ENCODE measurements at regions not wholly inside any gene's neighbourhood (a gene's known extent, or its start where the extent isn't known, plus 50 kb on each side); places are given as distances from the start of the nearest gene placed in this dataset.
"Not testable (repeated sequence)": the region's sequence is repeated elsewhere in the genome, so short reads cannot be mapped to it uniquely, and the experiment has no call there.

DNA sequence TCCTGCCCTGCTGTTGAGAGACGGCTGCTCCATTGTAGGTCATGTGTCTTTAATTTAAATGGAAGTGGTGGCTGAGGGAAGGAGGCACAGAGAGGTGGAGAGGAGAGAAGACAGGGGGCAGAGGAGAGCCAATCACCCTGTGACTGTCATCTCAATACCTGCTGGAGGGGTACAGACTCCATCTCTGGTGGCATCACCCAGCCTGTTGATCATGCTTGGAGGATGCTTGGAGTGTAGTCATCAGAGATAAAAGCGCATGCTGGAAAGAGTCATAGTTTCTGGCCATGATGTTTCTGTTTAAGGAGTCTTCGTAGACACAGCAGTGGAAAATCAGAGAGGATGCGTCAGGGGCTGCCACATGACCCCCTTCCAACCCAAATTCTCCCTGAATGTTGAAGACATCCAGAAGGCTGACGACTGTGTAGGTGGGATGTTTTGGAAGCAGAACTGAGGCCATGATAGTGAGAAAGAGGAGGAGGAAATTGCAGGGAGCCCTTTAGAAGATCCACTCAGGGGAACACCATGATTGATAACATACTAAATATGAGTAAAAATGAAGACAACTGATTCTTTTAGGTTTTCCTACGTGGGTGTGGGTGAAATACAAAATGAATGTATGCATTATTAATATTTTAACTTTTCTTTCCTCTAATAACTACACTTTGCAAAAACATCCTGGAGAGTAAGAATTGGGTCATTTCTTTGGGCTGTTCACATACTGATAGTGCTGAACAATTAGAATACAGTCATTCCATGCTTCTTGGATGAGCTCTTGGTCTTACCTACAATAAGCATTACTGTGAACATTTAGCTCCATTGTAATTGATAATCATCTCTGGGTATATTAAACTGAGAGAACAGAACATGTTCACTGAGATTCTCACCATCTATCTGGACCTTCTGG is 210.6 kb upstream of the ATP10A start:
- no peak for DNase-seq (ENCODE audit: low spot score)

DNA sequence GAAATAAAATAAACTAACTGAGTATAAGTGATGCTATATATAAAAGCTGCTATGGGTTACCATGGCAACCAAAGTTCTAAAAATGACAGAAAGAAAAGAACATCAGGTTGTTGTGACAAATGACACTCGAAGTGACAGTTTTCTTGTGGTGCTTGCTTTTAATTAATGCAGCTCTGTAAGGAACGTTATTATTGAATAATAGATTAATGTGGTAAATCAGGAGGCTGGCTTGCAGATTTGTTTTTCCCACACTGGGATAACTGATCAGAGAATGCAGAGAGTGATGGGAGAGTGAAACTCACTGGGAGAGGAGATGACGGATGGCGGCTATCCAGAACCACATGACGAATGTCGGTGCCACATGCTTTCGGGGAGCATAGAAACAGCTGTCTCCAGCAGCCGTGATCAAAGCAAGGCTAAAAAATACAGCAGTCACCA is 207.0 kb upstream of the ATP10A start:
- no peak for DNase-seq (ENCODE audit: low spot score)

DNA sequence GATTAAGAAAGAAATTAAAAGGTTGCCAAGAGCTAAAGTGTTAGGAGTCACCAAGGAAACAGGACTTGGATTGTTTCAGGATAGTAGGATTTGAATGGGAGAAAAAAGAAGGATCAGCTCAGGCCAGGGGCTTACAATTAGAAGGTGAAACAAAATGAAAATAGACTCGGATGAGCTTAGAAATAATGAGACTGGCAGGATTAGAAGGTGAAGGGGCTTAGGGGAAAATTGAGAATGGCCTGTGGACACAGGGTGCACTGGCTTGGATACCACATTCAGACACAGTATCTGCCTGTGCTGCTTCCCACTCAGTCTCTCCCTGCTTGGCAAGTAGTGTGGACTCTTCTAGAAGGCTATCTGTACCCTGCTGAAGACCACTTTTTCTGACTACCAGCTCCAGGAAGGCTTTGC is 206.1 kb upstream of the ATP10A start:
- DNase-seq (ENCODE audit: low spot score), result no peak

DNA sequence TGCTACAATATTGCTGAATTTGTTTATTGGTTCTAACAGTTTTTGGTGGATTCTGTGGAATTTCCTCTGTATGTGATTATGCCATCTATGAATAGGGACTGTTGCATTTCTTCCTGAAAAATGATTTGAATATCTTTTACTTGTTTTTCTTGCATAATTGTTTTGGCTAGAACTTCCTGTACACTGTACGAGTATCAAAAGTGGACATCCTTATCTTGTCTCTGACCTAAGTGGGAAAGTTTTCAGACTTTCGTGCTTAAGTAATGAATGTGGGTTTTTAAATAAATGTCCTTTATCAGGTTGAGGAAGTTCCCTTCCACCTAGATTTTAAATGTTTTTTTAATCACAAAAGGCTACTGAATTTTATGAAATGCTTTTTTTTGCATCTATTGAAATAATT is 203.8 kb upstream of the ATP10A start:
- DNase-seq (ENCODE audit: low spot score), result no peak

DNA sequence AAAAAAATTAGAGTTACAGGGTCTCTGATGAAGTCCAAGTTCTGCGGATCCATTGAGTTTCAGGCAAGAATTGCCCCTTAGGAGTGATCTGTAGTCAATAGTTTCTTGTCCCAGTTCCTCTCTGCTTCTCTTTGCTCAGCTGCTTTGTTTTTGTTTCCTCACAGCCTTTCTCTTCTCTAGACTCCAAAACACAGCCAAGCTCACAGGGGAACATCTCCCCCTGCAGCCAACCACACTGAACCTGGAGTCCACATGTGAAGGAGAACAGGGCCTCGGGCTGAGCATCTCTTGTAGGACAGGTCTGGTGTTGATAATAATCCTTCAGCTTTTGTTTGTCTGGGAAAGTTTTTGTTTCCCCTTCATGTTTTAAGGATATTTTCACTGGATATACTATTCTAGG is 202.6 kb upstream of the ATP10A start:
- no peak for DNase-seq (ENCODE audit: low spot score)

DNA sequence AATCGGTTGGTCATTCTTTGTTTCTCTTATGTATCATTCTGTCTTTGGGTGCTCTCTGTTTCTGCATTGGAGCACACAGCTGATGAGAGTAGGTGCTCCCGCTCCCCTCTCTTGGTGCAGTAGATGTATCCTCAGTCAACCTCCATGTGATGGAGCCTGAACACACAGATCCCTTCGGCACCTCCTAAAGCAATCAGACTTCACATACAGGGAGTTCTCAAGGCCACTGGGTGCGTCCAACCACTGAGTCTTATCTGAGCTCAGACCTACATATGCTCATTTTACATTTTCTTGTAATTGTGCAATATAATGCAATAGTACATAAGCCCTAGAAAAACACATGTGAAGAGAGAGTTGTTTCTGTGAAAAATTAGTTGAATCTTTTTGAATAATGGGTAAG is 198.1 kb upstream of the ATP10A start:
- no peak for DNase-seq (ENCODE audit: low spot score)

DNA sequence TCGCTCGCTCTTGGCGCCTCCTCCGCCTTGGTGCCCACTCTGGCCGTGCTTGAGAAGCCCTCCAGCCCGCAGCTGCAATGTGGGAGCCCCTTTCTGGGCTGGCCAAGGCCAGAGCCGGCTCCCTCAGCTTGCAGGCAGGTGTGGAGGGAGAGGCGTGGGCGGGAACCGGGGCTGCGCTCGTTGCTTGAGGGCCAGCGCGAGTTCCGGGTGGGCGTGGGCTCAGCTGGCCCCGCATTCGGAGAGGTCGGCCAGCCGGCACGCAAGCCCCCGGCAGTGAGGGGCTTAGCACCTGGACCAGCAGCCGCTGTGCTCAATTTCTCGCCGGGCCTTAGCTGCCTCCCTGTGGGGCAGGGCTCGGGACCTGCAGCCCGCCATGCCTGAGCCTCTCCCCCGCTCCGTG is 193.6 kb upstream of the ATP10A start:
- DNase-seq (ENCODE audit: low spot score), result not testable (repeated sequence)

DNA sequence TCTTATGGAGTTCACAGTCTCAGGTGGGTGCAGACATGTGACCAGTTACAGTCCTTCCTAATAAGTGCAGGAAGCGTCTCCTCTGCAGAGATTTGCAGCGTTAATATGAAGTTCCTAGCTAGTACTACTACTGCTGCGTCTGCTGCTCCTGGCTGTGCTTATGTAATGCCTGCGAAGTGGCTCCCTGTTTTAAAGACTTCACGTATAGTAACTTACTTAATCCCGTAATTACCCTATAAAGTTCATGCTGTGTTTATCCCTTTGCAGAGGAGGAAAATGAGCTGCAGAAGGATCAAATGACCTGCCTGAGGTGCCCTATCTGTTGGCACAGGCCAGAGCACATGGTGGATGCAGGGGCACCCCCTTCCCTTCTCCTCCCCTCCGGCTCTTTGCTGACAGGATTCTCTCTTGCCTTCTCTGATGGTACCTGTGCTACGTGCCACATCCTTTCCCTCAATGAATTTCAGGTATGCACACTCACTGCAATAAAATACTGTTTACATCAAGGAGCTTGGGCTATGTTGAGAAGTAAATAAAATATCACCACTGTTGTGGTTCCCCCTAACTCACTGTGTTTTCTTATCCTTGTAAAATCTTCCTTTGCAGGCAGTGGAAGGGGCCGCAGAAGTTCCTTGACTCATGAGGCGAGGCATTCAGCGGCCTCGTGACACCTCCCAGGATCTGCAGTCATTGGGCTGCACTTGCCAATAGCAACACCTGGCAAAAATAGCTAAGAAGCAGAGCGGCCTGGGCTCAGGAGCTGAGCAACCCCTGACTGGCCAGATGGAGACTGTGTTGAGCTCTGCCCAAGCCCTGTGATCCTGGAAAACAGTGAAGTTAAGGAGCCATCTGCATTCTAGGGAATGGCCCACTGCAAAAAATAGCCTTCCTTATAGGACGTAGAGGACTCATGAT is 188.9 kb upstream of the ATP10A start:
- no peak for DNase-seq (ENCODE audit: low spot score)

DNA sequence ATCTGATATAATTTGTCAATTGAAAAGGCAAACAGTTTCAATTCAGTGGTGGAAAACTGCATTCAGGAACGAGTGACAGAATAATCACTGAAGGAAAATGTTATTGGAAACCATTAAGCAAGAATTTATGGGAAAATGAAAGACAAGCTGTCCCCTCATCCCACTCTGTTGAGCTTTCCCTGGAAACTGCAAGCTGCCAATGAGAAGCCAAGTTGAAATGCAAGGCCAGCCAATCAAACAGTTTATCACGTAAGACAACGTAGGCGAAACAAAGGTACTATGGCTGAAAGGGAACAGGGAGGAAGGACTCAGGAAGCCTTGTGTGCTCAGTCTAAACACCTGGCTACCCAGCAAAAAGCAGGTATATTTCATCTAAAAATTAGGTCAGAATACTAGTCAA is 187.9 kb upstream of the ATP10A start:
- no peak for DNase-seq (ENCODE audit: low spot score)

DNA sequence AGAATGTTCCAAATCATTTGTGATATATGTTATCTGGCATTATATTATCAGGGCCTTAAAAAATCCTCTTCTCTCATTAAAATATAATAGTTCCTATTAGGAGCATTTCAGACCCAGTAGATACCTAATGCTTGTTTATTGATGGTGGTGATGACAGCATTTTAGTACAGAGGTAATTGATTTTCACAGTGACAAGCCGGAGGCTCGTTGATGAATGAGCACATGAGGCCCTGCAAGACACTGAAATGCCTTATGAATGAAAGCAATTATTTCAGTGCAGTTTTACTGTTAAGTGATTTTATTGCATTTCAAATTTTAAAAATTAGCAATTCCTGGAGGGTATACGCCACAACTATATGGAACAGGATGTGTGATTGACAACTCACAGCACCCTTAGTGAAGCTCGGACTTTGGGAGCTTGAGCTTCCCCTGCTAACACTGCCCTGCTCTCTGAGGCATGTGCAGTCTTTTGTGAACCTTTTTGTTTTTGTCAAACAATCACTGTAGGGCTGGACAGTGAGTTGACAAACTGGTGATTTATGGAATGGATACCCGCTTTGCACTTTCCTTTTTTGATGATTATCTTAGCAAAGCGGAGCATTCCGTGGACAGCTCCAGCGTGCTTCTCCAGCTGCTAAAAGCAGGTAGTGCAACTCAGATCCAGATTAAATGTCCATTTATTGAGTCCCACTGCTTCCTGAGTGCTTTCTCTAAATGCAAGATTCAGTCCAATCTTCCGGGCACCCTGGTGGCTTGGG is 187.0 kb upstream of the ATP10A start:
- DNase-seq (ENCODE audit: low spot score), result no peak

DNA sequence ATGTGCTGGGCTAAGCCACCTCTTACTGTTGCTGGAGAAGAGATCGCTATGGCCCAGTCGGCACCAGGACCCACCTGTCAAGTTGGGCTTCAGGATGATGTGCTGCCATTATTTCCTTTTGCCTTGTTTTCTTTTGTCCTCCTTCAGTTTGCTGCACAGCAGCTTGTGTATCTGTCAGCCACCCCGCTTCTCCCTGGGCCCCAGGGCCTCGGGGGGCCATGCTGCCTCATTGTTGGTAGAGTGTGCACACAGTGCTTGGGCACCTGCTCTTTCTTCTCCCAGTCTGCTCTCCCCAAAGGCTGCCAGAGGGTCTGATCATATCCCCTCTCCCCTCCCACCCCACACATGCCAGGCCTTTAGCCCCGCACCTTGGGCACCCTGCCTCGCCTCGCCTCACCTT is 185.5 kb upstream of the ATP10A start:
- no peak for DNase-seq (ENCODE audit: low spot score)

DNA sequence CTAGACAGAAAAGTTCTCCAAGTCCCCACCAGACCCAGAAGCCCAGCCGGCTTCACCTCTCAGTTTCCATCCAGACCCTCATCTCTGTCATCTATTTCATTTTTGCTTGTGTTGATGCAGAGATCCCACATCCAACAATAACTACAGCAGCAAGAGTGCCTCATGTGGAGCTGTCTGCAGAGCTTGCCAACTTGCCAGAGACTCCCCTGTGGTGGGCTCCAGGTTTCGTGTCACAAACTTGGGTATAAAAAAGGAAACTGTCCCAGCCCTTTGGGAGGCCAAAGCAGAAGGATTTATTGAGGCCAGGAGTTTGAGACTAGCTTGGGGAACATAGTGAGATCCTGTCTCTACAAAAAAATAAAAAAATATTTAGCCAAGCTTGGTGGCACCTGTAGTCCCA is 182.4 kb upstream of the ATP10A start:
- no peak for DNase-seq (ENCODE audit: low spot score)

DNA sequence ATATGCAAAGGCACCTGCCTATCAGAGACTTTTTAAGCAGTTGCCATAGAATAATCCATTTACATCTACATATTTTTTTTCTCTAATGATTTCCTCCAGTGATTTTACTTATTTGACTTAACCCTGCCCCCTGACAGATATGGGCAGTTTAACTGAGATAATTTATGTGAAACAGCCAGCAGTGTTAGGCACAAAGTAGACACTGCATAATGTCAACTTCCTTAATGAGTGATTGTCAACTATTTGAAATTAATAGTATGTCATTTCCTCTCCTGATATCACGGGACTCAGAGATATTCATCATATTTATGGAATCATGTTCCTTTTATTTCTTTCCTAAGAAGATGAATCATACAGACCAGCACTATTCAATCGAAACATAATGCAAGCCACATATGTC is 179.9 kb upstream of the ATP10A start:
- DNase-seq (ENCODE audit: low spot score), result no peak

DNA sequence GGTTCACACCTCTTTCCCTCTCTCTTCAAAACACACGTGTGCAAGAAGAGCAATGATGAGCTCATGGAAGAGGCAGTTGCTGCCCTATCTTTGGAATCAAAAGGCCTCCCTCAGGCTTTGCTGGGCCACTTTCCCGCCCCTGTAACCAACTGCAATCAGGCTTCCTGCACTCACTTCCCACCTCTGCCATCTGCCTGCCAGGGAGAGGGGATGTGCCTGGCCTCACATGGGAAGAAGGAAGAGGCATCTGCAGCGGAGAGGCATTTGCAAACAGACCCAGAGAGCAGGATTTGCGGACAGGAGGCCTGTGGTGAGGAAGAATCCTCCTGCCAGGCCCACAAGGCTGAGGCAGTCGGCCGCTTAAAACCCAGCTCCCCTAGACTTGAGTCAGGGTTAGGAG is 175.6 kb upstream of the ATP10A start:
- DNase-seq (ENCODE audit: low spot score), result no peak

DNA sequence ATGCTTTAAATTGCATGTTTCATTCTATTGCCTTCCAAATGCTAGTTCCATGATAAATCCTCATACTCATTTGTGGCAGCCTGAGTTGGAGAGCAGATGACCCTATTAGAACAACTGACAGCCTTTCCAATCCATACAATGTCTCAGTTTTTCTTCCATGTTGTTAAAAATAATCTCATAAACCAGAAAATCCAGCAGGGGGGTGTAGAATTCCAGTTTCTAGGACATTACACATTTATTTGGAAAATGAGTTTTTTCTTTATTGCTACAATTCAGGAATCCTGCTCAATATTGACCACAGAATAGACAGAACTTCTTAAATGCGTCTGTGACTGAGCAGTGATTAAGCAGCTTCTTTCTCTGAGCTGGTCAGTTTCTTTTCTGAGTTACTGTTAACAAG is 174.2 kb upstream of the ATP10A start:
- DNase-seq (ENCODE audit: low spot score), result no peak

DNA sequence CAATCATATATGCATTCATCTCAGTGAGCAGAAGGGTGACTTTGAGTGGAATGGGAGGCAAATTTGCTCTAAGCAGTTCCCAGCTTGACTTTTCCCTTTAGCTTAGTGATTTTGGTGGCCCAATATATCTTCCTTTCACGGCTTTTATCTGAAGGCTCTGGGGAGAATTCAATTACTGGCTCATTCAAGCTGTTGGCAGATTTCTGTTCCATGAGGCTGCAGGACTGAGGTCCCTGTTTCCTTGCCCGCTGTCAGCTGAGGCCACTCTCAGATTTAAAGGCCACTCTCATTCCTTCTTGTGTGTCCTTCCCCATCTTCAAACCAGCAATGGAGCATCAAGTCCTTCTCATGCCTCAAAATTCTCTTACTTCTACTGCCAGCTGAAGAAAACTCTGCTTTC is 170.4 kb upstream of the ATP10A start:
- no peak for DNase-seq (ENCODE audit: low spot score)

DNA sequence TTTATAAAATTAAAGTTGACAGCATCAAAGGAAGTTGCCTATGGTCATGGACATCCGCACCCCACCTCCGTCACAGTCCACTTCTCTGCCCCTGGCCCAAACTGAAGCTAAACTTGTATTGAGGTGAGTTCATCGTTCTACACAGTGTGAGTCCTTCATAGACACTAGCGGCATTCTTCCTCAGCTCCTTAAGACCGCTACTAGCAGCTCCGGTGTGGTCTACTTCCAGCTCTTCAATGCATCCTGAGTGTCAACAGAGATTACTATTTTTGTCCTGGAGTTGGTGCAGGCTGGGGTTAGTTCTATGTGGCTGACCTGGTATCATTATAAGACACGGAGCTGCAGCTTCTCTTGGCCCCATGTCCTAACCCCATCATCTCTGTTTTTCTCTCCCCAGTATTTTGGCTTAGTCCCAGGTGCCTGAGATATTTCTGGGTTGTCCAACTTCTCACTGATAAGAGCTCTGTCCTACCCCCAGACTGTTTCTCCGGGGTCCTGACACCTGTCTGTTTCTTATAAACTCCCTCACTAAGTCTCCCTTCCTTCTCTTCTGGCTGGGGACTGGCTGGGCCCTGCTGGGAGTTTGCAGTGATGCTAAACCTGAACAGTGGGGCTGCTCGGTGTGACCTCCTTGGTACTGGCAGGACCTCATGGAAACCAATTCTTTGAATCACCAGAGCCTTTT is 169.2 kb upstream of the ATP10A start:
- no peak for DNase-seq (ENCODE audit: low spot score)

DNA sequence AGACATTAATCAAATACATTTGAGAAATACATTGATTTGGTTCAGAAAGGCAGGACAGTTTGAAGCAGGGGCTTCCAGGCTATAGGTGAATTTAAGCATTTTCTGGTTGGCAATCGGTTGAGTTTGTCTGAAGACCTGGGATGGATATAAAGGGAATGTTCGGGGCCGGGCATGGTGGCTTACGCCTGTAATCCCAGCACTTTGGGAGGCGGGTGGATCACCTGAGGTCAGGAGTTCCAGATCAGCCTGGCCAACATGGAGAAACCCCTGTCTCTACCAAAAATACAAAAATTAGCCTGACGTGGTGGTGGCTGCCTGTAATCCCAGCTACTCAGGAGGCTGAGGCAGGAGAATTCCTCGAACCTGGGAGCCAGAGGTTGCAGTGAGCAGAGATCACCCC is 166.5 kb upstream of the ATP10A start:
- DNase-seq (ENCODE audit: low spot score), result not testable (repeated sequence)

DNA sequence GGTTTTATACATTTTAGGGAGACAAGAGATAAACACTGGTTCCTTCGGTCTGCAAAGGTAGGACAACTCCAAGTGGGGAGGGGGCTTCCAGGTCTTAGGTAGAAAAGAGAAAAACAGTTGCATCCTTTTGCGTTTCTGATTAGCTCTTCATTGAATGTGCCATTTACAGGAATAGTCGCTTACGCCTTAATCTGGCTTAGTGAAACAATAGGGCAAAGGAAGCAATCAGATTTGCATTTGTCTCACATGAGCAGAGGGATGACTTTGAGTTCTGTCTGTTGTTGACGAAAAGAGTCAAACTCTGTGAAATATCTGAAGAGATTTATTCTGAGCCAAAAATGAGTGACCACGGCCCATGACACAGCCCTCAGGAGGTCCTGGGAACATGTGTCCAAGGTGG is 166.0 kb upstream of the ATP10A start:
- DNase-seq (ENCODE audit: low spot score), result no peak

DNA sequence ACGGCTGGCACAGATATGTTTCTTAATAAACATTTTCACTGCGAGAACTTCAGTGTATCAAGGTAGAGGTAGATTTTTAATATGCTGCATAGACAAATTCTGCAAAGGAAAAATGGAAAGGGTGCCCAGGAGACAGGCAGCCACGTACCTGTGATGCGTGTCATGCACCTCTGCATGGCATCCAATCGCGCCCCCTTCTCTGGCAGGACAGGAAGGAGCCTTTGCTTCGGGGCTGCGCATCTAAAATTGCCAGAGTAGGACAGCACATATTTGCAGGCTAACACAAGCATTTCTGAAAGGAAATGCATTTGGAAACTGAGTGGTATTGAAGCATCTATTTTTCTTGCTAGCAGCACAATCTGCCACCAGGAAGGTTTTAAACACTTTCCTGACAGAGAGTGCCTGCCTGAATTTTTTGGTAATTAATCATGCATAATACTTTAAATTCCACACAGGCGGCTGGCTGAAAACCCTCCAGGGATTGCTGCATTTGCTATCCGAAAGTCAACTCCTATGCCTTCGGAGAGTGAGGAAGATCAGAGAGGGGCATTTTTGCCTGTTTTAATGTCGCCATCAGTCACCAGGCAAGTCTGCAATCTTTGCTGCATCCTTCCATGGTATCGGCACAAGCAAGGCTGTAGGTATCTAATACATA is 165.1 kb upstream of the ATP10A start:
- no peak for DNase-seq (ENCODE audit: low spot score)

DNA sequence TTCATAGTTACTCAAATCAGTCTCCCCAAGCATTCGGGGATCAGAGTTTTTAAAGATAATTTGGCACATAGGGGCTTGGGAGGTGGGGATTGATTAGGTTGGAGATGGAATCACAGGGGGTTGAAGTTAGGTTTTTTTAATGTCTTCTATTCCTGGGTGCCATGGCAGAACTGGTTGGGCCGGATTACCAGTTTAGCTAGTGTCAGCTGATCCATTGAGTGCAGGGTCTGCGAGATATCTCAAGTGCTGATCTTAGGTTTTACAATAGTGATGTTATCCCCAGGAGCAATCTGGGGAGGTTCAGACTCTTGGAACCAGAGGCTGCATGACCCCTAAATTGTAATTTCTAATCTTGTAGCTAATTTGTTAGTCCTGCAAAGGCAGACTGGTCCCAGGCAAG is 163.5 kb upstream of the ATP10A start:
- DNase-seq (ENCODE audit: low spot score), result not testable (repeated sequence)
